GM23248 (cell line): ENCODE measurements at regions not wholly inside any gene's neighbourhood (a gene's known extent, or its start where the extent isn't known, plus 50 kb on each side); places are given as distances from the start of the nearest gene placed in this dataset.
A peak's percentile ranks its signal among the peaks of the same experiment; 100 is the strongest.

ENCODE experiments used
- DNase-seq: peaks from one replicate; pipeline ENCODE4 v3.0.0-alpha.2; 2015
- H2AFZ ChIP-seq: fragments of 200-600 bp; sonication (generic); 2 replicates; pipeline ENCODE4 v1.6.1; 2016; ENCODE audit warnings: antibody characterized with exemption
- H3F3A ChIP-seq: fragments of 200-600 bp; sonication (generic); 2 replicates; pipeline ENCODE4 v1.6.1; 2016; ENCODE audit warnings: mild to moderate bottlenecking, antibody characterized with exemption, mixed run types; ENCODE audit not compliant: insufficient read depth
- H3K27ac ChIP-seq: fragments of 200-600 bp; sonication (generic); 2 replicates; pipeline ENCODE4 v1.5.1; 2016; ENCODE audit warnings: mild to moderate bottlenecking
- H3K27me3 ChIP-seq: fragments of 200-600 bp; sonication (generic); replicated peaks from 2 replicates; pipeline ENCODE4 v1.6.1; 2016; ENCODE audit warnings: mild to moderate bottlenecking; ENCODE audit not compliant: insufficient read depth
- H3K36me3 ChIP-seq: fragments of 200-600 bp; sonication (generic); 2 replicates; pipeline ENCODE4 v1.6.1; 2016; ENCODE audit warnings: low read depth, mild to moderate bottlenecking
- H3K4me1 ChIP-seq: fragments of 200-600 bp; sonication (generic); 2 replicates; pipeline ENCODE4 v1.6.1; 2016; ENCODE audit warnings: mild to moderate bottlenecking; ENCODE audit not compliant: insufficient read depth
- H3K4me2 ChIP-seq: fragments of 200-600 bp; sonication (generic); one replicate; pipeline ENCODE4 v1.6.1; 2016; ENCODE audit warnings: mild to moderate bottlenecking; ENCODE audit not compliant: unreplicated experiment
- H3K4me3 ChIP-seq: fragments of 200-600 bp; sonication (generic); 2 replicates; pipeline ENCODE4 v1.5.1; 2016; ENCODE audit warnings: mild to moderate bottlenecking
- H3K79me2 ChIP-seq: fragments of 200-600 bp; sonication (generic); 2 replicates; pipeline ENCODE4 v1.6.1; 2016; ENCODE audit warnings: mild to moderate bottlenecking; ENCODE audit not compliant: insufficient read depth
- H3K9ac ChIP-seq: fragments of 200-600 bp; sonication (generic); 2 replicates; pipeline ENCODE4 v1.6.1; 2016; ENCODE audit warnings: mild to moderate bottlenecking
- H3K9me2 ChIP-seq: fragments of 200-600 bp; sonication (generic); 2 replicates; pipeline ENCODE4 v1.6.1; 2016; ENCODE audit warnings: mixed run types, mild to moderate bottlenecking, moderate library complexity; ENCODE audit not compliant: insufficient read depth
- H3K9me3 ChIP-seq: fragments of 200-600 bp; sonication (generic); one replicate; pipeline ENCODE4 v1.6.1; 2017; ENCODE audit warnings: low read depth
- H4K20me1 ChIP-seq: fragments of 200-600 bp; sonication (generic); 2 replicates; pipeline ENCODE4 v1.6.0; 2016; ENCODE audit not compliant: insufficient read depth
- EZH2 ChIP-seq: fragments of 200-600 bp; sonication (generic); IDR thresholded peaks from 2 replicates; pipeline ENCODE4 v1.6.1; 2018; ENCODE audit warnings: antibody characterized with exemption, mild to moderate bottlenecking; ENCODE audit not compliant: insufficient read depth, poor library complexity, severe bottlenecking
- EZH2phosphoT487 ChIP-seq: fragments of 200-600 bp; sonication (generic); IDR thresholded peaks from 2 replicates; pipeline ENCODE4 v1.6.1; 2018; ENCODE audit warnings: antibody characterized with exemption, moderate library complexity, mild to moderate bottlenecking, low read depth; ENCODE audit not compliant: insufficient read depth
- WGBS, 2 experiments: methylation state at CpG; one replicate each; pipeline ENCODE4 v1.1.6; 2015 to 2017; ENCODE audit warnings: low lambda C conversion rate in 2 of 2, low coverage in 1 of 2; ENCODE audit errors: missing lambda C conversion rate in 2 of 2; 5-methylcytosine and 5-hydroxymethylcytosine counted together
- in situ Hi-C: fragments of 300-500 bp; cut with MboI; formaldehyde crosslinking; loops from 2 replicates; pipeline ENCODE4 v1.15.0; 2020

- TF ChIP-seq EZH2 (no peak), EZH2phosphoT487 (no peak)
- Histone ChIP-seq H3K4me1 (no peaks in the 10 kb centered on the region), H3K27me3 (peaks cover 22% of the 10 kb centered on the region), H3K79me2 (no peaks in the 10 kb centered on the region), H3K9me2 (no peaks in the 10 kb centered on the region), H3K27ac (no peak overlapping the region), H3F3A (no peaks in the 10 kb centered on the region), H4K20me1 (no peaks in the 10 kb centered on the region), H3K9ac (no peak overlapping the region), H2AFZ (no peak overlapping the region), H3K4me2 (no peak overlapping the region), H3K36me3 (no peaks in the 10 kb centered on the region), H3K4me3 (no peak overlapping the region), H3K9me3 (no peaks in the 10 kb centered on the region)
- in situ Hi-C loops, result no loop called here
- peak; percentile 82 for DNase-seq
- WGBS, 2 experiments, result 19% methylated on average over 8 of the region's 8 CpGs
These were observed 68.4 kb downstream of the IGLL5 start for GRCh38 chr22:22955866-22956535.

GRCh38 chr22:22957090-22957489, 69.5 kb downstream of the IGLL5 start:
- in situ Hi-C loops, result no loop called here
- Histone ChIP-seq H2AFZ (no peak overlapping the region), H3K27ac (no peak overlapping the region)

GRCh38 chr22:22958621-22959020, 71.0 kb downstream of the IGLL5 start:
- Histone ChIP-seq H3K9me2 (no peaks in the 10 kb centered on the region), H3K4me2 (no peak overlapping the region), H3K9me3 (no peaks in the 10 kb centered on the region), H3K36me3 (no peaks in the 10 kb centered on the region), H3K27me3 (peaks cover 15% of the 10 kb centered on the region), H3K79me2 (no peaks in the 10 kb centered on the region), H3K9ac (no peak overlapping the region), H2AFZ (no peak overlapping the region), H3F3A (no peaks in the 10 kb centered on the region), H3K4me3 (no peak overlapping the region), H4K20me1 (no peaks in the 10 kb centered on the region), H3K27ac (no peak overlapping the region), H3K4me1 (no peaks in the 10 kb centered on the region)
- no peak for TF ChIP-seq EZH2phosphoT487
- DNase-seq, result no peak
- 74 to 78% methylated on average over 7 of the region's 7 CpGs for WGBS, 2 experiments
- in situ Hi-C loops, result no loop called here

More at GRCh38 chr22:22957090-22957489, 69.5 kb downstream of the IGLL5 start:
- Histone ChIP-seq H3F3A (no peaks in the 10 kb centered on the region), H3K4me2 (no peak overlapping the region), H3K79me2 (no peaks in the 10 kb centered on the region), H3K36me3 (no peaks in the 10 kb centered on the region), H3K27me3 (peaks cover 22% of the 10 kb centered on the region), H3K4me3 (no peak overlapping the region), H3K4me1 (no peaks in the 10 kb centered on the region), H3K9me3 (no peaks in the 10 kb centered on the region), H3K9ac (no peak overlapping the region), H4K20me1 (no peaks in the 10 kb centered on the region), H3K9me2 (no peaks in the 10 kb centered on the region)
- DNase-seq, result no peak
- no peak for TF ChIP-seq EZH2phosphoT487
- no peak for TF ChIP-seq EZH2
- WGBS, 2 experiments, result 62 to 69% methylated on average over 5 of the region's 5 CpGs

- no peaks in the 10 kb centered on the region for H3K36me3 ChIP-seq
- peak; percentile 65 for DNase-seq
- TF ChIP-seq EZH2phosphoT487 (no peak), EZH2 (no peak)
- H3K9me2 ChIP-seq, result no peaks in the 10 kb centered on the region
- no peak overlapping the region for H3K9ac ChIP-seq
- H3K79me2 ChIP-seq, result no peaks in the 10 kb centered on the region
- H3K27ac ChIP-seq, result no peak overlapping the region
- H3K9me3 ChIP-seq, result no peaks in the 10 kb centered on the region
- in situ Hi-C loops, result no loop called here
- peaks cover 9% of the 10 kb centered on the region for H3K27me3 ChIP-seq
- H3K4me2 ChIP-seq, result no peak overlapping the region
- H2AFZ ChIP-seq, result no peak overlapping the region
- H3F3A ChIP-seq, result no peaks in the 10 kb centered on the region
- H3K4me1 ChIP-seq, result no peaks in the 10 kb centered on the region
- WGBS, 2 experiments, result 20 to 23% methylated on average over 9 of the region's 9 CpGs
- no peak overlapping the region for H3K4me3 ChIP-seq
- no peaks in the 10 kb centered on the region for H4K20me1 ChIP-seq
These were observed 71.7 kb downstream of the IGLL5 start for GRCh38 chr22:22959147-22959827.
